K562 (cell line): ENCODE measurements at regions not wholly inside any gene's neighbourhood (a gene's known extent, or its start where the extent isn't known, plus 50 kb on each side); places are given as distances from the start of the nearest gene placed in this dataset.

ENCODE experiments used
- ATF3 ChIP-seq, 2 experiments: fragments of 450-650 bp in 1 of 2; sonication (generic) in 1 of 2; formaldehyde crosslinking in 1 of 2; IDR thresholded peaks in 1 of 2; conservative IDR thresholded peaks in 1 of 2; 2 replicates each; pipeline versions ENCODE4 v1.6.1 to v1.8.1; 2016 to 2023; ENCODE audit warnings: mild to moderate bottlenecking in 2 of 2, moderate library complexity in 2 of 2, inconsistent platforms in 1 of 2, missing genetic modification reagents in 1 of 2
- EZH2 ChIP-seq: IDR thresholded peaks from 2 replicates; pipeline ENCODE4 v1.6.1; 2012; ENCODE audit warnings: low read depth, mild to moderate bottlenecking, inconsistent platforms, low read length, borderline replicate concordance
- HBP1 ChIP-seq: fragments of 450-650 bp; formaldehyde crosslinking; IDR thresholded peaks from 2 replicates; pipeline ENCODE4 v1.4.0; 2022; ENCODE audit warnings: missing genetic modification characterization
- KLF16 ChIP-seq: IDR thresholded peaks from 2 replicates; pipeline ENCODE4 v1.6.1; 2016; ENCODE audit warnings: antibody characterized with exemption
- NFE2 ChIP-seq: IDR thresholded peaks from 2 replicates; pipeline ENCODE4 v1.6.1; 2014; ENCODE audit warnings: antibody characterized with exemption, low read depth
- NFRKB ChIP-seq: fragments of 450-650 bp; IDR thresholded peaks from 2 replicates; pipeline ENCODE4 v1.6.1; 2016; ENCODE audit warnings: low read depth
- YY1 ChIP-seq, 3 experiments: IDR thresholded peaks; 2 replicates each; pipeline ENCODE4 v1.6.1; 2011; ENCODE audit warnings: low read length in 2 of 3, mild to moderate bottlenecking in 2 of 3, moderate library complexity in 2 of 3, borderline replicate concordance in 1 of 3, control low read depth in 1 of 3, low read depth in 1 of 3; ENCODE audit not compliant: insufficient read depth in 3 of 3, insufficient replicate concordance in 2 of 3, control insufficient read depth in 1 of 3, insufficient read length in 1 of 3; ENCODE audit errors: extremely low read depth in 1 of 3

- no peak for TF ChIP-seq NFRKB
- no peak for TF ChIP-seq HBP1 (CRISPR knock-in tag)
- TF ChIP-seq YY1 (IDR thresholded peaks at IDR 0.05; ENCODE audit: borderline replicate concordance in 1 of 3, control insufficient read depth in 1 of 3, extremely low read depth in 1 of 3, insufficient read depth in 3 of 3, insufficient read length in 1 of 3, insufficient replicate concordance in 2 of 3, low read depth in 1 of 3, low read length in 2 of 3), result no peak
- TF ChIP-seq ATF3 (IDR thresholded peaks at IDR 0.05), result no peak
- no peak for TF ChIP-seq ATF3 (CRISPR knock-in tag; conservative IDR thresholded peaks at IDR 0.05)
- TF ChIP-seq NFE2, result no peak
- no peak for TF ChIP-seq EZH2
- TF ChIP-seq KLF16, result no peak
These were observed 162.9 kb upstream of the KYNU start for GRCh38 chr2:142714600-142714999.
